Natural killer cell (primary cell): ENCODE measurements at regions not wholly inside any gene's neighbourhood (a gene's known extent, or its start where the extent isn't known, plus 50 kb on each side); places are given as distances from the start of the nearest gene placed in this dataset.
A peak's percentile ranks its signal among the peaks of the same experiment; 100 is the strongest.

Experiments used
- ATAC-seq, 3 donors: fragments of 150-1000 bp in 2 of 3; fragments of 200-7000 bp in 1 of 3; cut with Tn5 transposase; 1 replicate in 1 of 3; 2 replicates in 2 of 3; pipeline ENCODE4 v1.10.0; 2021; ENCODE audit warnings: mild to moderate bottlenecking in 2 of 3, moderate library complexity in 2 of 3
- DNase-seq, 2 donors: peaks; one replicate each; pipeline versions ENCODE4 v3.0.0 to v3.0.0-alpha.2; 2013 to 2021; ENCODE audit warnings: mixed read lengths in 1 of 2
- H3K27ac ChIP-seq: one replicate; pipeline ENCODE4 v1.5.1; 2013; ENCODE audit warnings: mild to moderate bottlenecking, low read length
- H3K27me3 ChIP-seq: one replicate; pipeline ENCODE4 v1.6.1; 2013; ENCODE audit warnings: low read length; ENCODE audit not compliant: control insufficient read depth, insufficient read depth
- H3K36me3 ChIP-seq: one replicate; pipeline ENCODE4 v1.6.1; 2013; ENCODE audit warnings: low read length; ENCODE audit not compliant: control insufficient read depth, insufficient read depth
- H3K4me1 ChIP-seq: one replicate; pipeline ENCODE4 v1.6.1; 2013; ENCODE audit warnings: low read length; ENCODE audit not compliant: control insufficient read depth, insufficient read depth
- H3K4me3 ChIP-seq: one replicate; pipeline ENCODE4 v1.5.1; 2013; ENCODE audit warnings: low read length
- H3K9me3 ChIP-seq: one replicate; pipeline ENCODE4 v1.6.1; 2013; ENCODE audit warnings: low read length; ENCODE audit not compliant: control insufficient read depth, insufficient read depth
- H3K27ac Mint-ChIP-seq, 2 donors: one replicate each; pipeline ENCODE4 v1.8.0; 2022; ENCODE audit warnings: mild to moderate bottlenecking in 2 of 2, mixed read lengths in 2 of 2, moderate library complexity in 1 of 2
- H3K27me3 Mint-ChIP-seq, 2 donors: one replicate each; pipeline ENCODE4 v1.8.0; 2022; ENCODE audit warnings: low read depth in 2 of 2, mixed read lengths in 2 of 2
- H3K36me3 Mint-ChIP-seq: one replicate; pipeline ENCODE4 v1.8.0; 2022; ENCODE audit warnings: mixed read lengths
- H3K4me1 Mint-ChIP-seq, 2 donors: one replicate each; pipeline ENCODE4 v1.8.0; 2022; ENCODE audit warnings: mixed read lengths in 2 of 2
- H3K4me3 Mint-ChIP-seq: one replicate; pipeline ENCODE4 v1.8.0; 2022; ENCODE audit warnings: mild to moderate bottlenecking, moderate library complexity, mixed read lengths
- H3K9me3 Mint-ChIP-seq, 2 donors: one replicate each; pipeline ENCODE4 v1.8.0; 2022; ENCODE audit warnings: mixed read lengths in 2 of 2
- CTCF ChIP-seq: fragments of 200-600 bp; IDR thresholded peaks from one replicate; pipeline ENCODE4 v1.8.0; 2022; ENCODE audit warnings: antibody characterized with exemption
- WGBS: methylation state at CpG from one replicate; pipeline ENCODE4 v1.1.7; 2013; ENCODE audit warnings: missing lambda C conversion rate; ENCODE audit not compliant: insufficient coverage; 5-methylcytosine and 5-hydroxymethylcytosine counted together
- intact Hi-C: fragments of 100-400 bp; cut with micrococcal nuclease; formaldehyde crosslinking; loops from one replicate; pipeline ENCODE4 v1.14.2; 2022

DNA sequence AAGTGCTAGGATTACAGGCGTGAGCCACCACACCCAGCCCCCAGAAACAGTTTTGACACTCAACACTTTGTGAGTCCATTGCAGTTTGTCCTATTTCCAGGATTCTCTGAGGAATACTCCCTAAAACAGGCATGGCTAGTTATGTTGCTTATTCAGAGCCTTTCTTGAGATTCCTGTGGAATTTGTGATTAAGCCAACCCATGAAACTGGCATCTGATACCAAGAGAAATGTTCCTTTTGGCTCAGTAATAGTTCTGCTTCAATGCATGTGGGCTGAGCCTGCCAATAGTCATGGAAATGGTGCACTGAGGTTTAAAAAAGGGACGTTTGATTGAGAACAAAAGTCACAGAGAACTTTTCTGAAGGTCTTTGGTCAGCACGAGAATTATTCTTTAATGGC, 241.7 kb downstream of the PPP1R2C start:
- no peaks in the 10 kb centered on the region for H3K36me3 ChIP-seq
- no peaks in the 10 kb centered on the region for H3K27me3 ChIP-seq
- H3K9me3 ChIP-seq = peaks cover 4% of the 10 kb centered on the region
- Mint-ChIP-seq H3K27me3 (no peaks in the 10 kb centered on the region), H3K36me3 (no peaks in the 10 kb centered on the region), H3K4me3 (no peak overlapping the region), H3K27ac (no peak overlapping the region), H3K4me1 (peaks cover 26% of the 10 kb centered on the region in 2 donors), H3K9me3 (no peaks in the 10 kb centered on the region)
- intact Hi-C loops = no loop called here
- peak overlapping the region; percentile 3 for H3K27ac ChIP-seq
- H3K4me3 ChIP-seq = no peak overlapping the region
- TF ChIP-seq CTCF = no peak
- peaks cover 17% of the 10 kb centered on the region for H3K4me1 ChIP-seq
- 81% methylated on average over 3 of the region's 3 CpGs for WGBS
- no peak for ATAC-seq
- DNase-seq = no peak

GRCh38 chrX:42535233-42535632, 242.7 kb downstream of the PPP1R2C start:
- H3K27ac Mint-ChIP-seq = peak overlapping the region; percentile 66 to 76
- Histone ChIP-seq H3K9me3 (peaks cover 4% of the 10 kb centered on the region), H3K4me3 (no peak overlapping the region), H3K4me1 (peaks cover 17% of the 10 kb centered on the region), H3K36me3 (no peaks in the 10 kb centered on the region), H3K27ac (peak overlapping the region; percentile 74), H3K27me3 (no peaks in the 10 kb centered on the region)
- H3K4me3 Mint-ChIP-seq = peak overlapping the region; percentile 32
- ATAC-seq = peak; percentile 44 to 79 (median 71)
- intact Hi-C loops = no loop called here
- peak in 1 of 2 donors; percentile 5 for DNase-seq
- WGBS = 50% methylated on average over 1 of the region's 2 CpGs
- no peaks in the 10 kb centered on the region for H3K27me3 Mint-ChIP-seq
- H3K4me1 Mint-ChIP-seq = peaks cover 26 to 31% of the 10 kb centered on the region in 2 donors
- no peak for TF ChIP-seq CTCF
- no peaks in the 10 kb centered on the region for H3K9me3 Mint-ChIP-seq
- H3K36me3 Mint-ChIP-seq = no peaks in the 10 kb centered on the region

DNA sequence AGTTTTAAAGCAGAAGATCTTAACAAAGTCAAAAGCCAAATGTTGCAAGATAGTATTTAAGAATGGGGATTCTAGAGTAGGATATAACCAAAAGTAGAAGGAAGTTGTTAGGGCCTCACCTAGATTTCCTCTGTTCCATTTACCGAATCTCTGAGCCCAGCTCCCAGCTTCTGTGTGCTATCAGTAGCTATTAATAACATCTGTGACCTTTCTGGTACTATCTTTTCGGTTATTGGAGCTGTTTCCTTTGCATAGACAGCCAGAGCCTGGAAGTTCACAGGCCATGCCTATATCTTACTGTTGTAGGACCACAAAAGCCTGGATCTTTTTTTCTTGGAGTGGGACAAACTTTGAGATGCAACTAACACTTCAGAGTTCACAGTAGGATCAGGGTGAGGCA, 244.2 kb downstream of the PPP1R2C start:
- no peak overlapping the region for H3K4me3 Mint-ChIP-seq
- DNase-seq (no peak), ATAC-seq (no peak)
- H3K36me3 Mint-ChIP-seq = no peaks in the 10 kb centered on the region
- no peaks in the 10 kb centered on the region for H3K27me3 ChIP-seq
- intact Hi-C loops = no loop called here
- peaks cover 23 to 28% of the 10 kb centered on the region in 2 donors for H3K4me1 Mint-ChIP-seq
- H3K4me3 ChIP-seq = no peak overlapping the region
- no peaks in the 10 kb centered on the region for H3K9me3 Mint-ChIP-seq
- H3K27ac Mint-ChIP-seq = no peak overlapping the region
- no peak overlapping the region for H3K27ac ChIP-seq
- H3K36me3 ChIP-seq = no peaks in the 10 kb centered on the region
- peaks cover 16% of the 10 kb centered on the region for H3K4me1 ChIP-seq
- WGBS = 100% methylated on average over 2 of the region's 2 CpGs
- TF ChIP-seq CTCF = no peak
- no peaks in the 10 kb centered on the region for H3K27me3 Mint-ChIP-seq
- peaks cover 4% of the 10 kb centered on the region for H3K9me3 ChIP-seq

DNA sequence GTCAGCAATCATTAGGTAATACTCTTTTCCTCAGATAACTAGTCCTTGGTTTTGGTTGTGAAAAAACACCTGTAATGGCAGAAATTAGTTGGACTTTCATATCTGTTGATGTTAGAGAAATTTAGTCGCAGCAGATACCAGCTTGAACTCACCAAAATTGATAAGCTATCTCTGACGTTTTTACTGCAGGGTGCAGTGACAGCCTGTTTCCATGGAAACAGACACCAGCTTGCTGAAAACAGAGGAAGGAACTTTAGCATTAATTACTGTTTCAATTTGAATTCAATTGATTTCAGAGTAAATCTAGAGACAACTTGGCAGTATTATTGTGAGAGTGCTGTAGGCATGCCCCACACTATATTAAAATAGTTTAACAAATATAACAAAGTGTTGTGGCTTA, 246.5 kb downstream of the PPP1R2C start:
- Mint-ChIP-seq H3K27ac (peak overlapping the region in 1 of 2 donors; percentile 34), H3K9me3 (no peaks in the 10 kb centered on the region), H3K27me3 (no peaks in the 10 kb centered on the region), H3K36me3 (no peaks in the 10 kb centered on the region), H3K4me3 (no peak overlapping the region), H3K4me1 (peaks cover 17 to 22% of the 10 kb centered on the region in 2 donors)
- Histone ChIP-seq H3K36me3 (no peaks in the 10 kb centered on the region), H3K4me3 (no peak overlapping the region), H3K9me3 (peaks cover 4% of the 10 kb centered on the region), H3K27me3 (no peaks in the 10 kb centered on the region), H3K4me1 (peaks cover 13% of the 10 kb centered on the region), H3K27ac (no peak overlapping the region)
- 27% methylated on average over 2 of the region's 2 CpGs for WGBS
- ATAC-seq = no peak
- TF ChIP-seq CTCF = no peak
- peak in 1 of 2 donors; percentile 46 for DNase-seq
- intact Hi-C loops = no loop called here
